Hepatocyte (in vitro differentiated cells): ENCODE measurements at regions not wholly inside any gene's neighbourhood (a gene's known extent, or its start where the extent isn't known, plus 50 kb on each side); places are given as distances from the start of the nearest gene placed in this dataset.

Source experiments
- CTCF ChIP-seq: fragments of 200-600 bp; sonication (generic); IDR thresholded peaks from 2 replicates; pipeline ENCODE4 v1.5.1; 2016; ENCODE audit warnings: antibody characterized with exemption, mild to moderate bottlenecking; ENCODE audit not compliant: poor library complexity
- EZH2 ChIP-seq: fragments of 200-600 bp; sonication (generic); IDR thresholded peaks from 2 replicates; pipeline ENCODE4 v1.6.1; 2016; ENCODE audit warnings: antibody characterized with exemption, mild to moderate bottlenecking, borderline replicate concordance
- EZH2phosphoT487 ChIP-seq: fragments of 200-600 bp; sonication (generic); IDR thresholded peaks from one replicate; pipeline ENCODE4 v1.6.1; 2018; ENCODE audit warnings: antibody characterized with exemption, mild to moderate bottlenecking, low read depth, moderate library complexity; ENCODE audit not compliant: unreplicated experiment, severe bottlenecking

DNA sequence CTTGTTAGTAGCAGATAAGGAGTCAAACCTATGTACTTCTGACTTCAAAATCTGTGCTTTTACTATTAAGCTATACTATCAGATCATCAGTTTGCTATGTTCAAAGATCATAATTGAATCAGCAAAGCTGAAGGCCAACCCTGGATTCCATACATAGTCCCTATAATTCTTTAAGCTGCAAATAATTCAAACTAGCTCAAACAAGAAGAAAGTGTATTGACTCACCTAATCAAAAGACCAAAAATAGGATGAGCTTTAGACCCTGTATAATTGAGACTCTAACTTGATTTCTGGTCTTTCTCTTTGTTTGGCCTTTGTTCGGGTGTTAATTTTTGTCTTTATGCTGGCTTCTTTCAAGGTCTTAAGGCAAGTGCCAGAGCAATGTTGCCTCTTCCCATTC lies 213.7 kb downstream of the CWF19L2 start:
- no peak for TF ChIP-seq CTCF
- TF ChIP-seq EZH2phosphoT487, result no peak
- TF ChIP-seq EZH2, result no peak
